H9 (cell line): ENCODE measurements at regions not wholly inside any gene's neighbourhood (a gene's known extent, or its start where the extent isn't known, plus 50 kb on each side); places are given as distances from the start of the nearest gene placed in this dataset.

Source experiments
- DNase-seq: peaks from one replicate; pipeline ENCODE4 v3.0.0-alpha.2; 2017
- H2AFZ ChIP-seq: one replicate; pipeline ENCODE4 v1.6.1; 2013; ENCODE audit warnings: mild to moderate bottlenecking, low read length, control low read depth, moderate library complexity
- H2AK5ac ChIP-seq: 2 replicates; pipeline ENCODE4 v1.6.1; 2013; ENCODE audit warnings: low read length, control low read depth, mixed read lengths; ENCODE audit not compliant: insufficient read length
- H2BK120ac ChIP-seq: one replicate; pipeline ENCODE4 v1.6.1; 2013; ENCODE audit warnings: low read depth, mild to moderate bottlenecking, low read length, control low read depth, inconsistent platforms; ENCODE audit not compliant: poor library complexity, severe bottlenecking
- H2BK12ac ChIP-seq: 2 replicates; pipeline ENCODE4 v1.6.1; 2013; ENCODE audit warnings: low read length, control low read depth, mixed read lengths, low read depth; ENCODE audit not compliant: insufficient read length
- H2BK15ac ChIP-seq: 2 replicates; pipeline ENCODE4 v1.6.1; 2013; ENCODE audit warnings: low read depth, low read length, control low read depth
- H2BK20ac ChIP-seq: one replicate; pipeline ENCODE4 v1.6.1; 2013; ENCODE audit warnings: low read depth, mild to moderate bottlenecking, low read length, control low read depth, inconsistent platforms; ENCODE audit not compliant: poor library complexity, severe bottlenecking
- H2BK5ac ChIP-seq: 2 replicates; pipeline ENCODE4 v1.6.1; 2013; ENCODE audit warnings: low read length, control low read depth, mixed read lengths; ENCODE audit not compliant: insufficient read length
- H3K14ac ChIP-seq: 2 replicates; pipeline ENCODE4 v1.6.1; 2013; ENCODE audit warnings: low read length, control low read depth; ENCODE audit not compliant: insufficient read depth
- H3K18ac ChIP-seq: 2 replicates; pipeline ENCODE4 v1.6.1; 2013; ENCODE audit warnings: low read depth, mild to moderate bottlenecking, mixed read lengths, low read length, control low read depth; ENCODE audit not compliant: insufficient read length
- H3K23ac ChIP-seq: 2 replicates; pipeline ENCODE4 v1.6.1; 2013; ENCODE audit warnings: low read length, control low read depth, mixed read lengths, low read depth; ENCODE audit not compliant: insufficient read length
- H3K23me2 ChIP-seq: 2 replicates; pipeline ENCODE4 v1.6.1; 2013; ENCODE audit warnings: low read depth, mild to moderate bottlenecking, mixed read lengths, low read length, control low read depth; ENCODE audit not compliant: insufficient read length, poor library complexity, severe bottlenecking
- H3K27ac ChIP-seq: 2 replicates; pipeline ENCODE4 v1.5.1; 2013; ENCODE audit warnings: low read length, control low read depth, mixed read lengths, low read depth; ENCODE audit not compliant: insufficient read length
- H3K27me3 ChIP-seq: 2 replicates; pipeline ENCODE4 v1.6.1; 2013; ENCODE audit warnings: low read length, control low read depth, inconsistent platforms; ENCODE audit not compliant: insufficient read depth
- H3K4ac ChIP-seq: 2 replicates; pipeline ENCODE4 v1.6.1; 2013; ENCODE audit warnings: low read depth, mild to moderate bottlenecking, control low read depth, inconsistent platforms, low read length, moderate library complexity
- H3K4me1 ChIP-seq: 2 replicates; pipeline ENCODE4 v1.6.1; 2013; ENCODE audit warnings: low read length, control low read depth, inconsistent platforms; ENCODE audit not compliant: insufficient read depth
- H3K4me2 ChIP-seq: 2 replicates; pipeline ENCODE4 v1.6.1; 2013; ENCODE audit warnings: low read length, control low read depth, mixed read lengths; ENCODE audit not compliant: insufficient read length, insufficient read depth
- H3K56ac ChIP-seq: 2 replicates; pipeline ENCODE4 v1.6.1; 2013; ENCODE audit warnings: low read depth, mild to moderate bottlenecking, mixed read lengths, low read length, control low read depth; ENCODE audit not compliant: insufficient read length
- H3K79me1 ChIP-seq: 2 replicates; pipeline ENCODE4 v1.6.1; 2013; ENCODE audit warnings: low read depth, mild to moderate bottlenecking, moderate library complexity, low read length, control low read depth, inconsistent platforms; ENCODE audit not compliant: insufficient read depth, poor library complexity, severe bottlenecking
- H3K79me2 ChIP-seq: 2 replicates; pipeline ENCODE4 v1.6.1; 2013; ENCODE audit warnings: low read length, control low read depth, inconsistent platforms; ENCODE audit not compliant: insufficient read depth
- H3K9ac ChIP-seq: 2 replicates; pipeline ENCODE4 v1.6.1; 2013; ENCODE audit warnings: low read length, control low read depth, mixed read lengths; ENCODE audit not compliant: insufficient read length; ENCODE audit errors: extremely low read depth
- H3K9me3 ChIP-seq: one replicate; pipeline ENCODE4 v1.6.1; 2013; ENCODE audit warnings: low read depth, low read length, inconsistent platforms; ENCODE audit not compliant: control insufficient read depth
- H3T11ph ChIP-seq: one replicate; pipeline ENCODE4 v1.6.1; 2013; ENCODE audit warnings: mild to moderate bottlenecking, low read length, control low read depth, inconsistent platforms
- H4K20me1 ChIP-seq: one replicate; pipeline ENCODE4 v1.6.1; 2013; ENCODE audit not compliant: control insufficient read depth, insufficient read length, insufficient read depth
- H4K5ac ChIP-seq: 2 replicates; pipeline ENCODE4 v1.6.1; 2013; ENCODE audit warnings: low read depth, mild to moderate bottlenecking, mixed read lengths, low read length, control low read depth; ENCODE audit not compliant: insufficient read length
- H4K8ac ChIP-seq: replicated peaks from 2 replicates; pipeline ENCODE4 v1.6.1; 2013; ENCODE audit warnings: low read length, control low read depth, mixed read lengths, low read depth; ENCODE audit not compliant: insufficient read length
- H4K91ac ChIP-seq: 2 replicates; pipeline ENCODE4 v1.6.1; 2013; ENCODE audit warnings: low read depth, mild to moderate bottlenecking, moderate library complexity, mixed read lengths, low read length, control low read depth; ENCODE audit not compliant: insufficient read length
- H3K27ac Mint-ChIP-seq, 3 experiments: 2 replicates in 2 of 3; 3 replicates in 1 of 3; pipeline ENCODE4 v1.8.0; 2020 to 2021; ENCODE audit warnings: mixed read lengths in 3 of 3, mild to moderate bottlenecking in 1 of 3, moderate library complexity in 1 of 3
- H3K27me3 Mint-ChIP-seq: 2 replicates; pipeline ENCODE4 v1.8.0; 2021; ENCODE audit warnings: low read depth, mild to moderate bottlenecking, moderate library complexity, mixed read lengths
- H3K36me3 Mint-ChIP-seq, 3 experiments: 2 replicates in 2 of 3; 3 replicates in 1 of 3; pipeline ENCODE4 v1.8.0; 2020 to 2021; ENCODE audit warnings: low read depth in 3 of 3, mixed read lengths in 3 of 3; ENCODE audit not compliant: insufficient read depth in 1 of 3
- H3K4me1 Mint-ChIP-seq, 2 experiments: 2 replicates each; pipeline ENCODE4 v1.8.0; 2020; ENCODE audit warnings: mixed read lengths in 2 of 2
- H3K4me3 Mint-ChIP-seq, 2 experiments: 2 replicates in 1 of 2; 3 replicates in 1 of 2; pipeline ENCODE4 v1.8.0; 2020 to 2021; ENCODE audit warnings: mild to moderate bottlenecking in 2 of 2, mixed read lengths in 2 of 2, moderate library complexity in 1 of 2
- H3K9me3 Mint-ChIP-seq, 2 experiments: 2 replicates in 1 of 2; 3 replicates in 1 of 2; pipeline ENCODE4 v1.8.0; 2020; ENCODE audit warnings: mild to moderate bottlenecking in 2 of 2, mixed read lengths in 2 of 2, moderate library complexity in 1 of 2
- WGBS: extraction: QIAGEN DNeasy Blood & Tissue Kit; methylation state at CpG from one replicate; pipeline ENCODE4 v1.1.7; 2013; ENCODE audit warnings: missing lambda C conversion rate, low lambda C conversion rate, mixed read lengths; ENCODE audit not compliant: insufficient read length; ENCODE audit errors: extremely low coverage; 5-methylcytosine and 5-hydroxymethylcytosine counted together
- TF ChIP-seq, protein P1 (sequence below): fragments of 200-600 bp; sonication (generic); conservative IDR thresholded peaks from 3 replicates; pipeline ENCODE4 v1.8.0; 2021; ENCODE audit warnings: antibody characterized with exemption, mild to moderate bottlenecking

DNA sequence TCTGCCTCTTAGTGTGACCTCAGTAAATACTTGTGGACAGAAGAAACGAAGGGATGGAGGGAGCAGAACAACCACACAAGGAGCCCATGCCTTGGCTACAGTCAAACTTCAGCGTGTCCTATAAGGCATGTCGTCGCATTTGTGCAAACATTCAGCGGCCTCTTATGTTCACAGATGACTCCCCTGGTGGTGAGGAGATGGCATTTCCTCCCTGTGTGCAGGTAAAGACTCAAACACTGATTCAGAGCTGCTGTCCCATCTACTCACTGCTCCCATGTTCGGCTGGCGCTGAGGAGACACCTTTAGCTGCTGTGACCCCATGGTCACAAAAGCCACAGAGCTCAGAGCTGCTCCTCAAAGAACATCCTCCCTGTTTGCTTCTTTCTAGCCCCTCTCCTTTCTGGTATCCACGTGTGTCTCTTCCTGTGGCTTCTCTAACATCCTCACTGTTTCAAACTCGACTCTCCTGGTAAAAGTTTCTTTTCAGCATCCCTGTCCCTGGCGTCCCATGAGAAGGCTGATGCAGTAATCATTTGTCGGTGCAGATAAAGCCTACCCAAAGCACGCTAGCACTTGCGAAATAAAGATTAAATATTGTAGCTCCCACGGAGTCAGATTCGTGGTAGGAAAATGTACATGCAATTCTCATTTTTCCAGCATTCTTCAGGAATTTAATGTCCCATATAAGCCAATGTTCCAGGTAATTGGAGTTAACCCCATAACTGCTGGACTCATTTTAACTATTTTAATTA is 124.9 kb upstream of the NEBL start:
- no peaks in the 10 kb centered on the region for H4K20me1 ChIP-seq
- H3K18ac ChIP-seq = no peak overlapping the region
- no peaks in the 10 kb centered on the region for H3K27me3 Mint-ChIP-seq
- H2BK20ac ChIP-seq = no peak overlapping the region
- H4K91ac ChIP-seq = no peak overlapping the region
- WGBS = no CpG with 5 or more reads among the region's 15 CpGs
- no peaks in the 10 kb centered on the region for H3K4me1 ChIP-seq
- H3T11ph ChIP-seq = no peak overlapping the region
- H4K5ac ChIP-seq = no peak overlapping the region
- H2AFZ ChIP-seq = no peak overlapping the region
- H4K8ac ChIP-seq = no peak overlapping the region
- H3K4me1 Mint-ChIP-seq = no peaks in the 10 kb centered on the region
- H3K9ac ChIP-seq = no peak overlapping the region
- no peak overlapping the region for H2AK5ac ChIP-seq
- no peak overlapping the region; the same call in 1 of the 2 replicates for H3K14ac ChIP-seq
- H3K23me2 ChIP-seq = no peaks in the 10 kb centered on the region
- H3K9me3 ChIP-seq = no peaks in the 10 kb centered on the region
- H3K27ac ChIP-seq = no peak overlapping the region
- no peak overlapping the region for H2BK15ac ChIP-seq
- no peaks in the 10 kb centered on the region for H3K79me1 ChIP-seq
- no peak overlapping the region for H3K56ac ChIP-seq
- no peak overlapping the region for H3K23ac ChIP-seq
- no peak overlapping the region for H3K4ac ChIP-seq
- H2BK120ac ChIP-seq = no peak overlapping the region
- H2BK5ac ChIP-seq = no peak overlapping the region
- 0 out of 7 replicates have a peak overlapping the region, but pooled peaks of 1 of the 3 experiments have one; percentile 29 for H3K27ac Mint-ChIP-seq
- H2BK12ac ChIP-seq = no peak overlapping the region
- H3K27me3 ChIP-seq = no peaks in the 10 kb centered on the region
- H3K4me3 Mint-ChIP-seq = no peak overlapping the region
- no peaks in the 10 kb centered on the region for H3K79me2 ChIP-seq
- TF ChIP-seq, protein P1, sequence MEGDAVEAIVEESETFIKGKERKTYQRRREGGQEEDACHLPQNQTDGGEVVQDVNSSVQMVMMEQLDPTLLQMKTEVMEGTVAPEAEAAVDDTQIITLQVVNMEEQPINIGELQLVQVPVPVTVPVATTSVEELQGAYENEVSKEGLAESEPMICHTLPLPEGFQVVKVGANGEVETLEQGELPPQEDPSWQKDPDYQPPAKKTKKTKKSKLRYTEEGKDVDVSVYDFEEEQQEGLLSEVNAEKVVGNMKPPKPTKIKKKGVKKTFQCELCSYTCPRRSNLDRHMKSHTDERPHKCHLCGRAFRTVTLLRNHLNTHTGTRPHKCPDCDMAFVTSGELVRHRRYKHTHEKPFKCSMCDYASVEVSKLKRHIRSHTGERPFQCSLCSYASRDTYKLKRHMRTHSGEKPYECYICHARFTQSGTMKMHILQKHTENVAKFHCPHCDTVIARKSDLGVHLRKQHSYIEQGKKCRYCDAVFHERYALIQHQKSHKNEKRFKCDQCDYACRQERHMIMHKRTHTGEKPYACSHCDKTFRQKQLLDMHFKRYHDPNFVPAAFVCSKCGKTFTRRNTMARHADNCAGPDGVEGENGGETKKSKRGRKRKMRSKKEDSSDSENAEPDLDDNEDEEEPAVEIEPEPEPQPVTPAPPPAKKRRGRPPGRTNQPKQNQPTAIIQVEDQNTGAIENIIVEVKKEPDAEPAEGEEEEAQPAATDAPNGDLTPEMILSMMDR = peak; percentile 55
- H3K9me3 Mint-ChIP-seq = no peaks in the 10 kb centered on the region
- no peak overlapping the region for H3K4me2 ChIP-seq
- peaks cover 0 to 5% (median 5%) of the 10 kb centered on the region in 3 experiments; a peak in 3 of 7 replicates for H3K36me3 Mint-ChIP-seq
- peak; percentile 32 for DNase-seq
